Activated T-cell treated with anti-CD3 and anti-CD28 coated beads for 48 hours (primary cell): ENCODE measurements at regions not wholly inside any gene's neighbourhood (a gene's known extent, or its start where the extent isn't known, plus 50 kb on each side); places are given as distances from the start of the nearest gene placed in this dataset.
"Not testable (repeated sequence)": the region's sequence is repeated elsewhere in the genome, so short reads cannot be mapped to it uniquely, and the experiment has no call there.

ENCODE experiments used
- DNase-seq: peaks from one replicate; pipeline ENCODE4 v3.0.0-alpha.2; 2020; ENCODE audit warnings: low read depth

- DNase-seq, result no peak
Observed at GRCh38 chr11:37509506-37509905, 911.5 kb upstream of the RAG2 start.

GRCh38 chr11:37506531-37506930 lies 908.5 kb upstream of the RAG2 start:
- DNase-seq, result no peak

- no peak for DNase-seq
Observed at GRCh38 chr11:37505406-37505805, 907.4 kb upstream of the RAG2 start.

- no peak for DNase-seq
Observed at GRCh38 chr11:37504921-37505320, 906.9 kb upstream of the RAG2 start.

- no peak for DNase-seq
Observed at GRCh38 chr11:37504060-37504611, 906.1 kb upstream of the RAG2 start.

- DNase-seq, result no peak
Observed at GRCh38 chr11:37503411-37504059, 905.5 kb upstream of the RAG2 start.

- DNase-seq, result no peak
Observed at GRCh38 chr11:37502202-37502601, 904.2 kb upstream of the RAG2 start.

- DNase-seq, result no peak
Observed at GRCh38 chr11:37500425-37500824, 902.4 kb upstream of the RAG2 start.

GRCh38 chr11:37497326-37497725 lies 899.3 kb upstream of the RAG2 start:
- no peak for DNase-seq

- DNase-seq, result no peak
Observed at GRCh38 chr11:37496201-37496600, 898.2 kb upstream of the RAG2 start.

GRCh38 chr11:37484298-37484697 lies 886.3 kb upstream of the RAG2 start:
- no peak for DNase-seq

- no peak for DNase-seq
Observed at GRCh38 chr11:37483761-37484160, 885.7 kb upstream of the RAG2 start.

- no peak for DNase-seq
Observed at GRCh38 chr11:37474889-37475288, 876.9 kb upstream of the RAG2 start.

GRCh38 chr11:37468344-37468743 lies 870.3 kb upstream of the RAG2 start:
- DNase-seq, result no peak

- DNase-seq, result no peak
Observed at GRCh38 chr11:37465221-37465620, 867.2 kb upstream of the RAG2 start.

GRCh38 chr11:37459456-37459855 lies 861.4 kb upstream of the RAG2 start:
- no peak for DNase-seq

GRCh38 chr11:37456746-37457145 lies 858.7 kb upstream of the RAG2 start:
- no peak for DNase-seq

GRCh38 chr11:37451903-37452302 lies 853.9 kb upstream of the RAG2 start:
- DNase-seq, result no peak

GRCh38 chr11:37450613-37451012 lies 852.6 kb upstream of the RAG2 start:
- no peak for DNase-seq

GRCh38 chr11:37449146-37449545 lies 851.1 kb upstream of the RAG2 start:
- DNase-seq, result no peak

GRCh38 chr11:37442576-37442975 lies 844.5 kb upstream of the RAG2 start:
- no peak for DNase-seq

GRCh38 chr11:37431633-37432230 lies 833.7 kb upstream of the RAG2 start:
- DNase-seq, result not testable (repeated sequence)

- not testable (repeated sequence) for DNase-seq
Observed at GRCh38 chr11:37430966-37431632, 833.1 kb upstream of the RAG2 start.
